ENCODE measurements at regions not wholly inside any gene's neighbourhood (a gene's known extent, or its start where the extent isn't known, plus 50 kb on each side); places are given as distances from the start of the nearest gene placed in this dataset.

DNA sequence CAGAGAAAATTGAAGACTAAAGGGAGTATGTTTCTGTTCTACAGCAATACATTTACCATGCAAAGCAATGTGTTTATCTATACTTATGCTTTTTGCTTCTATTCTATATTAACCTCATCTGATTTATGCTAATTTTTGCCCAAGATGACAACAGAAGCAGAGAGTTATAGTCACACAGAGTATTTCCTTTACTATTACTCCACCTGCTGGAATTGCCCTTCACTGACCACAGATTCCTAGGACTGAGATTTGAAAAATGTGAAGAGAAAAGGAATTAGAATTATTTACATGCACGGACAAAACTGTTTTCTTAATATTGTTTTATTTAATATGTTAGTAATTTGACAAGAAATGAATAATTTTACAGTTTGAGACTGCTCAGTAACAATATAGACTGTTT lies 745.6 kb downstream of the VGLL3 start:
- Histone ChIP-seq H3K79me1 (ENCODE audit: low read depth in 1 of 2, low read length in 2 of 2) (no peaks in the 10 kb centered on the region), H4K91ac (ENCODE audit: insufficient read depth, low read depth, low read length) (no peak overlapping the region), H2BK120ac (ENCODE audit: low read depth, low read length) (no peak overlapping the region), H3K56ac (ENCODE audit: extremely low read depth, insufficient read depth, low read length) (no peak overlapping the region), H3K4me1 (ENCODE audit: control insufficient read depth, insufficient read depth, low read length) (no peaks in the 10 kb centered on the region), H4K8ac (ENCODE audit: low read depth in 2 of 2, low read length in 2 of 2) (no peak overlapping the region), H4K5ac (ENCODE audit: low read depth, low read length) (no peak overlapping the region), H3K14ac (replicated peaks; ENCODE audit: low read depth, low read length) (no peak overlapping the region), H2AK9ac (replicated peaks; ENCODE audit: low read depth, low read length, poor library complexity) (no peak overlapping the region), H3K9me3 (ENCODE audit: control insufficient read depth, insufficient read depth, low read length) (no peaks in the 10 kb centered on the region), H3K27ac (ENCODE audit: insufficient read depth, low read length) (no peak overlapping the region), H2BK20ac (ENCODE audit: low read depth, low read length) (no peak overlapping the region), H2BK5ac (ENCODE audit: low read depth, low read length, poor library complexity, severe bottlenecking) (no peak overlapping the region), H3K18ac (ENCODE audit: low read depth, low read length) (no peak overlapping the region), H3K9ac (ENCODE audit: low read depth, low read length) (no peak overlapping the region), H4K20me1 (ENCODE audit: insufficient read depth, low read length) (no peaks in the 10 kb centered on the region), H3K9me1 (ENCODE audit: insufficient read depth, low read length) (no peaks in the 10 kb centered on the region), H3K4me3 (ENCODE audit: insufficient read depth, low read depth, low read length) (no peak overlapping the region), H3K4ac (ENCODE audit: low read depth, low read length) (no peak overlapping the region), H3K4me2 (ENCODE audit: low read depth, low read length) (no peak overlapping the region), H3K36me3 (ENCODE audit: control insufficient read depth, insufficient read depth, low read length) (no peaks in the 10 kb centered on the region), H2AFZ (replicated peaks; ENCODE audit: low read length, poor library complexity) (no peak overlapping the region), H3K23ac (ENCODE audit: low read depth, low read length) (no peak overlapping the region), H2AK5ac (ENCODE audit: low read depth, low read length) (no peak overlapping the region), H3K27me3 (ENCODE audit: control insufficient read depth, insufficient read depth, low read length) (no peaks in the 10 kb centered on the region), H2BK15ac (ENCODE audit: low read depth, low read length) (no peak overlapping the region)
- dilution Hi-C loops (cut with HindIII; ENCODE audit: low sequenced_read_pairs, unreplicated experiment): no loop called here
- DNase-seq: no peak
- in situ Hi-C loops (cut with MboI; ENCODE audit: low sequenced_read_pairs): no loop called here
- TF ChIP-seq, protein P1, sequence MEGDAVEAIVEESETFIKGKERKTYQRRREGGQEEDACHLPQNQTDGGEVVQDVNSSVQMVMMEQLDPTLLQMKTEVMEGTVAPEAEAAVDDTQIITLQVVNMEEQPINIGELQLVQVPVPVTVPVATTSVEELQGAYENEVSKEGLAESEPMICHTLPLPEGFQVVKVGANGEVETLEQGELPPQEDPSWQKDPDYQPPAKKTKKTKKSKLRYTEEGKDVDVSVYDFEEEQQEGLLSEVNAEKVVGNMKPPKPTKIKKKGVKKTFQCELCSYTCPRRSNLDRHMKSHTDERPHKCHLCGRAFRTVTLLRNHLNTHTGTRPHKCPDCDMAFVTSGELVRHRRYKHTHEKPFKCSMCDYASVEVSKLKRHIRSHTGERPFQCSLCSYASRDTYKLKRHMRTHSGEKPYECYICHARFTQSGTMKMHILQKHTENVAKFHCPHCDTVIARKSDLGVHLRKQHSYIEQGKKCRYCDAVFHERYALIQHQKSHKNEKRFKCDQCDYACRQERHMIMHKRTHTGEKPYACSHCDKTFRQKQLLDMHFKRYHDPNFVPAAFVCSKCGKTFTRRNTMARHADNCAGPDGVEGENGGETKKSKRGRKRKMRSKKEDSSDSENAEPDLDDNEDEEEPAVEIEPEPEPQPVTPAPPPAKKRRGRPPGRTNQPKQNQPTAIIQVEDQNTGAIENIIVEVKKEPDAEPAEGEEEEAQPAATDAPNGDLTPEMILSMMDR (conservative IDR thresholded peaks at IDR 0.05; ENCODE audit: low read depth, low read length): no peak
- TF ChIP-seq SMC3 (IDR thresholded peaks at IDR 0.05; ENCODE audit: low read depth, low read length) (no peak), BHLHE40 (IDR thresholded peaks at IDR 0.05; ENCODE audit: low read depth, low read length) (no peak), MAFK (IDR thresholded peaks at IDR 0.05; ENCODE audit: low read depth, low read length) (no peak), RCOR1 (IDR thresholded peaks at IDR 0.05; ENCODE audit: insufficient replicate concordance, low read length) (no peak), MAZ (IDR thresholded peaks at IDR 0.05; ENCODE audit: borderline replicate concordance, low read depth, low read length) (no peak), RAD21 (IDR thresholded peaks at IDR 0.05; ENCODE audit: low read length) (no peak)
- POLR2A ChIA-PET (ENCODE audit: unreplicated experiment): no interaction called here
- intact Hi-C loops (cut with micrococcal nuclease): no loop called here
- ATAC-seq (ENCODE audit: low read depth): no peak
- WGBS, 2 experiments (ENCODE audit: extremely low coverage in 2 of 2, insufficient read length in 1 of 2): no CpG with 5 or more reads among the region's 1 CpG
- BruUV-seq (replicated peaks): no TSS peak
- CTCF ChIA-PET: no interaction called here
